DLD1 (cell line): ENCODE measurements at regions not wholly inside any gene's neighbourhood (a gene's known extent, or its start where the extent isn't known, plus 50 kb on each side); places are given as distances from the start of the nearest gene placed in this dataset.
"Not testable (repeated sequence)": the region's sequence is repeated elsewhere in the genome, so short reads cannot be mapped to it uniquely, and the experiment has no call there.

ENCODE experiments used
- in situ Hi-C: cut with HindIII; loops from 2 replicates; pipeline ENCODE4 v1.10.0; 2017; ENCODE audit warnings: low sequenced_read_pairs

- in situ Hi-C loops = no loop called here
Observed at GRCh38 chr5:91315701-91316100, 67.4 kb downstream of the ARRDC3 start.

DNA sequence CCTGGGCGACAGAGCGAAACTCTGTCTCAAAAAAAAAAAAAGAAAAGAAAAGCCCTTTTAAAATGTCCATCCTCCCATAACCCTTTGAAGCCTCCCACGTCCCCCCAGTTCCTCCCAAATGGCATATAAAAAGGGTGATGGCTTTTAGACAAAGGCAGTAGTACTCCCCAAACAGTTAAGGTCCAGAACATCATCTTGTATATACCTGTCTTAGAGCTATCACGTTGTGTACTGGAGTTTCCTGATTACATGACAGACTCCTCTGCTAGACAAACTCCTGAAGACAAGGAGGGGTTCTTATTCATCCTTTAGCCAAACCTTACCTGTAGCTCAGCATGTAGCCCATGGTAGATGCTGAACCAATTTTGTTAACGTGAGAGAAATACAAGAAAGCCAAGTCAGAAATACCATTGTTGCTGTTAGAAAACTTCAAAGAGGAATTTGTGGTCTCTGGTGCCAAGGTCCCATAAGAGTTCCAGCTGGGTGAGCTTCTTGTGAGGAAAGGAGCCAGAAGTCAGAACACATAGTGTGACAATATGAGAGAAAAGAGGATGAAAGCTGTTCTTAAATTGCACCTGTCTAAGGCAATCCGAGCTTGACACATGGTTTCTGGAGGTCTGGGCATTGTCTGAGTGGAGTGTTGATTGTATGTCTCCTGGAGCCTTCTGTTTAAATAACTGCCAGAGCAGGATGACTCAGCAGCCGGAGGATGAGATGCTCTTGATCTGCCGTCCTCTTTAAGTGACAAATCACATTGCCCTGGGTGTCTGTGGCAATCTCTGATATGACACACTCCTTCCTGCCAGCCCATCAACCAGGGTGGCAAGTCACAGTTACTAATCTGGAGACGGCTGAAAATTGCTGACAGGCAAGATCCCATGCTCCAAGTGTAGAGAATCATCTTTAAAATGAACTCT is 69.1 kb downstream of the ARRDC3 start:
- in situ Hi-C loops = no loop called here

DNA sequence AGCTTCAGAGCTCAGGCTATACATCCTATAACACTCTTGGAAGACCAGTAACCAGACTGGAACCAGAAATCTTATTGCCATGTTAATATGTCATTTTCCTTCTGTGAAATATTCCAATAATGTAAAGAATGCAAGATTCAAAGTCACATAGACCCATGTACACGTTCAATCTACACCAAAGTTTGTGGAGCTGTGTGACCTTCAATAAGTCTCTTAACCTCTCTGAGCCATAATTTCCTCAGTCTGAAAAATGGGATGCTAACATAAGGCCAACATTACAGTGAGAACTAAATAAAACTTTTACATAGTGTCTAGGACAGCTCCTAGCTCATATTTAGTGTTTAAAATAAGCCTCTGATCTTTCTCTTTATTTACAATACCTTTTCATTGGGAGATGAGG is 70.4 kb downstream of the ARRDC3 start:
- in situ Hi-C loops = no loop called here

DNA sequence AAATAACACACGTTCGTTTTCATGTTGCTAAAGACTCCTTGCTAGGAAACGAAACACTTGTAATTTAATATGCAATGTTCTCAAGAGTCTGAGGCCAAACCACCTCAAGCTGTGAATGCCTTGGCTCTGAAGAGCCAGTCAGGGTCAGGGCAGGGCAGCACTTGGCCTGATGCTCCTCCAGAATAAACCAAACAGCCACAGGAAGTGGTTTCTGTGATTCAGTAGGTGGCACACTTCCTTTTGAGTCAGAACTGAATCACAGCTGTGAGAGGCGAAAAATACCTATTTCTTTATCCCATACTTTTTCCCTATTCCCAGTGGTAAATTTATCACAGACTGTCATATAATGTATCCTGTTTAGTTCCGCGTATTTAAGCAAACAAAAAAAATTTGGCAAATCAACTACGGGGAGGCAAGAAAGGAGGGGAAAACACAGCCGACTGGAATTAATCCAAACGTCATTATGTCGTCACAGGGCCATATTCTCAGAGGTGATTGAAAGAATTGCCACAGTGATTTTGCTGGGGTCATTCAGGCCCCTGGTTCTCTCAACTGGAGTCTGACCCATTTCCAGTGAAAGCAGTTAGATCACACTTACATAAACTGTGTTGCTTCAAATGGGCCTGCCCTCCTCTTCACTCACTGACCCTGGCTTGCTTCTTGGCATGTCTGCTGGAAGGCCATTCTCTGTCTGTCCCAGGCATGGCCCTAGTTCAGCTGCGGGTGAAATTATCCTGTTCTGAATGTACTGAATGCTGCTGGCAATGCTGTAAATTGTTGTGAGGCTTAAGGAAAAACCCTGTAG is 71.2 kb downstream of the ARRDC3 start:
- in situ Hi-C loops = no loop called here

DNA sequence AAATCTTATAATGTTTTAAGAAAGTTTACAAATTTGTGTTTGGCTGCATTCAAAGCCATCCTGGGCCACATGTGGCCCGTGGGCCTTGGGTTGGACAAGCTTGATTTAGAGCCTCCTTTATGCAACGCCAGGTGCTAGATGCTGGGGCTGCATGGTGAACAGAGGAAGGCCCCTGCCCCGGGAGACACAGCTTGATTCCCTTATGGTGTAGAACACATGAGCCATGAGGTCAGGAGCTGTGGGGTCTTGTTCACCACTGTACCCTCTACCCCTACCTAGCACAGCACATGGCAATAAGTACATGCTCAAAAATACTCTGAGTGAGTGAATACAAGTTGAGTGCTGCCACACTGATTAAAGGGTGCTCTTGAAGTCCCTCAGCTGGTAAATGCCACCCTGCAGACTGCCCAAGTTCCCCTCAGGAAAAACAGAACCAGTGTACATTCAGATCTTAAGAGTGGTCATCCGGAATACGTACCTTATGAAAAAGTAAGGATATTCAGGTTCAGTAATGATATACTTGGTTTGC is 71.9 kb downstream of the ARRDC3 start:
- in situ Hi-C loops = no loop called here

GRCh38 chr5:91308157-91308556 is 75.0 kb downstream of the ARRDC3 start:
- in situ Hi-C loops = not testable (repeated sequence)

- in situ Hi-C loops = no loop called here
Observed at GRCh38 chr5:91307048-91307447, 76.1 kb downstream of the ARRDC3 start.

DNA sequence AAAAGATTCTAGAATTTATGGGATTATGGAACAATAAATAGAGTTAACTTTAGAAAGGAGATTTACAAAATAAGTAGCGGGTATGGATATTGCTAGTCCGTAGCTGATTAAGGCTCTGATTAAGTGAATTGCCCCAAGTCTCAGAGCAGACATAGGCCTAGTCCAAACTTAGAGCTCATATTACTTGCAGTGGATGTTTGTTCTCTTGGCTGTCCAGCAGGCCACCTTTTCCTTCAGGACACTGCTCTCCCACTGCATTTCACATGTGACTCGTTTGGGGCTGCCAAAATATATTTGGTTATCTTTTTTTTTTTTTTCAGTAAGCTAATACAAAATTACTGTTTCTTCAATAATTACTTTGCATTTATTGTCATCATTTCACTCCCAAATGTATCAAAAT is 76.6 kb downstream of the ARRDC3 start:
- in situ Hi-C loops = no loop called here

DNA sequence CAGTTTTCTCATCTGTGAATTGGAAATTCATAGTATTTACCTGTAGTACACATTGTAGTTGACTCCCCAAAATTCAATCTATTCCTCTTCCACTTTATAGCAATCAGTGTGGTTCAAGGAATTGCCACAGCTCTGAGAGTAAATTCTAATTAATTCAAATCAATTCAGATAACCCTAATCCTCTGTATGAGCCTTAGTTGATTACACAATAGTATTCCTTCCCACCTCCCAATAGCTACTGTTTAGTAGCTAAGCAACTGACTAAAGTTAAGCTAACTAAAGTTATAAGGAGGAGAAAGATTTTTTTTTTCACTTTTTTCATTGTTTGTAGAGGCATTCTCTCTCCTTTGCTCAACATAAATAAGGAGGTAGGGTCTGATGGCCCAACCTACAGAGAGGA is 77.5 kb downstream of the ARRDC3 start:
- in situ Hi-C loops = no loop called here

DNA sequence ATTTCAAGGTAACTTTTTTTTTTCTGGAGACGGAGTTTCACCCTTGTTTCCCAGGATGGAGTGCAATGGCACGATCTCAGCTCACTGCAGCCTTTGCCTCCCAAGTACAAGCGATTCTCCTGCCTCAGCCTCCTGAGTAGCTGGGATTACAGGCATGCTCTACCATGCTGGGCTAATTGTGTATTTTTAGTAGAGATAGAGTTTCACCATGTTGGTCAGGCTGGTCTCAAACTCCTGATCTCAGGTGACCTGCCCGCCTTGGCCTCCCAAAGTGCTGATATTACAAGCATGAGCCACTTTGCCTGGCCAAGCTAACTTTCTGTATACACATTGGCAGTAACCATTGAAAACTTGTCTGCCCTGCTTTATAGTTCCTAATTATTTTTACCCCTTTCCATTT is 79.1 kb downstream of the ARRDC3 start:
- in situ Hi-C loops = not testable (repeated sequence)

DNA sequence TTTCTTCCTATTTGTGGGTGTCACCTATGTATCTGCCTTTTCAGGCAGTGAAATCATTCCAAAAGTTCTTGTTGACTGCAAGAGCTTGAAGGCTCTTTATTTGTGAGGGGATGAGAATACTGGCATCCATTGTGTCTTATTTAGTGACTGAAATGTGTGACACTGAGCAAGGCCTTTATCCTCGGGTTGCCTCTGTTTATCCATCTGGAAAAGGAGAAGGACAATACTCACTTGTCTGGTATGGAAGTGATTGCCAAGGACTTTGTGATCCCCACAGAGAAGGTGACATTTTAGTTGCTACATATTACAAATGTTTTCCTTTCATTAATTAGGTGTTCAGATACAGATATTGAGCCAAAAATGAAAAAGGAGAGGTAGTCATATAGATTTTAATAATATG is 80.2 kb downstream of the ARRDC3 start:
- in situ Hi-C loops = no loop called here

DNA sequence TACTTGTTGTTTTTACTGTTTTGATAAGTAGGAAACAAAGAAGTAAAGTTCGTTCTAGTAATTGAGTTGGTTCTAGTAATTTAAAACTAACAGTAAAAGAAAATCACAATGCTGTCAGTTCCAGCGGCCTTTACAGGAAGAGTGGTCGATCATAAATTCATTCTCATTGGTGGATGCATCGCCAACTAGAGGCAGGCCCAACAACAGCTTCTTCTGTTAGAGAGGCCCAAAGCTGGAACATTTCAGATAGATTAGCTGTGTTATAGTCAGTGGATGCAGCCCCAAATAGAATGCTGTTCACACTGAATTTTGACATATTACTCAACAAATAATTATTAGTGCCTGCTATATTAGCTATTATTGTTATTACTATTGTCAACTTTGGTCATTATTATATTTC is 80.8 kb downstream of the ARRDC3 start:
- in situ Hi-C loops = no loop called here

GRCh38 chr5:91301106-91301846 is 81.8 kb downstream of the ARRDC3 start:
- in situ Hi-C loops = no loop called here

- in situ Hi-C loops = no loop called here
Observed at GRCh38 chr5:91297994-91298393, 85.1 kb downstream of the ARRDC3 start.

DNA sequence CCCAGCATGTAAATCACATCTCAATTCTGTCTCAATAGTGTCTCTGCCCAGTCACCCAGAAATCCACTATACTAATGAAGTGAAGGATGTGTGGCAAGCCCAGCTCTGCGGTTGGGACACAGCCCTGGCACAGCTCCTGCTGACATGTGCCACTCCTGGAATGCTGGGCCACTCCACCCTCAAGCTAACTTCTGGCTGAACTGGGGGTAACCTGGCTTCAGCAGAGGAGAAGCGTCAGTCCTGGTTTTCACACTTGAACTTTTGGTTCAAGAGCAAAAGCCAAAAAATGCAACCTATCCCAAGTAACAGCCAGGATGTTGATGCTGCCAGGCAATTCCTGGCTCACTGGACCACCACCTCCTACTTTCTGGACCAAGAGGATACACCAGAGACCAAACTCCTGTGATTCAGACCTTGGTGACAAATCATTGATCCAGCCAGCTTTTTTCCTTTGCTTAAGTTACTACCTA is 86.4 kb downstream of the ARRDC3 start:
- in situ Hi-C loops = no loop called here

DNA sequence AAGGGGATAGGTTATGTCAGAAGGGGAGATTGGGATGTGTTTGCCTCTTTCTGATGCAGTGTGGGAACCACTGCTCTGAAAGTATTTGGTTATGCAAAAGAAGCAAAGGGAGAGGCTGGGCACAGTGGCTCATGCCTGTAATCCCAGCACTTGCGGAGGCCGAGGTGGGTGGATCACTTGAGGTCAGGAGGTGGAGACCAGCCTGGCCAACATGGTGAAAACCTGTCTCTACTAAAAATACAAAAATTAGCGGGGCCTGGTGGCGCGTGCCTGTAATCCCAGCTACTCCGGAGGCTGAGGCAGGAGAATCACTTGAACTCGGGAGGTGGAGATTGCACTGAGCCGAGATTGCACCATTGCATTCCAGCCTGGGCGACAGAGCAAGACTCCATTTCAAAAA is 87.0 kb downstream of the ARRDC3 start:
- in situ Hi-C loops = not testable (repeated sequence)

DNA sequence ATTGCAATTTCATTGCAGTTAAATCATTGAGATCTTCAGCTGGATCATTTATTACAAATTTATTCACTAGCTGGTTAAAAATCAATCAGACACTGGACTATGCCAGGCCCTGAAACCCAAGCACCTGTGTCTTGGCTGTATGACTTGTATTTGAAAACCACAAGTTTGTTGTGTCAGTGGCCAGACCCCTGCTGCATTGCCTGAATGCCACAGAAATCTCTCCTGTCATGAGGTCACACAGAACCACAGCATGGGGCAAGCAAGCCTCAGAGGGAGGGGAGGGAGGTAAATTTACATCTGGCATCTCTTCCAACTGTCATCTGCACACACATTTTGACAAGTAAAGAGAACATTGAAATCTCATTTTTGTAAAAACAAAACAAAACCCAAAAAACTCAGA is 90.0 kb downstream of the ARRDC3 start:
- in situ Hi-C loops = no loop called here

DNA sequence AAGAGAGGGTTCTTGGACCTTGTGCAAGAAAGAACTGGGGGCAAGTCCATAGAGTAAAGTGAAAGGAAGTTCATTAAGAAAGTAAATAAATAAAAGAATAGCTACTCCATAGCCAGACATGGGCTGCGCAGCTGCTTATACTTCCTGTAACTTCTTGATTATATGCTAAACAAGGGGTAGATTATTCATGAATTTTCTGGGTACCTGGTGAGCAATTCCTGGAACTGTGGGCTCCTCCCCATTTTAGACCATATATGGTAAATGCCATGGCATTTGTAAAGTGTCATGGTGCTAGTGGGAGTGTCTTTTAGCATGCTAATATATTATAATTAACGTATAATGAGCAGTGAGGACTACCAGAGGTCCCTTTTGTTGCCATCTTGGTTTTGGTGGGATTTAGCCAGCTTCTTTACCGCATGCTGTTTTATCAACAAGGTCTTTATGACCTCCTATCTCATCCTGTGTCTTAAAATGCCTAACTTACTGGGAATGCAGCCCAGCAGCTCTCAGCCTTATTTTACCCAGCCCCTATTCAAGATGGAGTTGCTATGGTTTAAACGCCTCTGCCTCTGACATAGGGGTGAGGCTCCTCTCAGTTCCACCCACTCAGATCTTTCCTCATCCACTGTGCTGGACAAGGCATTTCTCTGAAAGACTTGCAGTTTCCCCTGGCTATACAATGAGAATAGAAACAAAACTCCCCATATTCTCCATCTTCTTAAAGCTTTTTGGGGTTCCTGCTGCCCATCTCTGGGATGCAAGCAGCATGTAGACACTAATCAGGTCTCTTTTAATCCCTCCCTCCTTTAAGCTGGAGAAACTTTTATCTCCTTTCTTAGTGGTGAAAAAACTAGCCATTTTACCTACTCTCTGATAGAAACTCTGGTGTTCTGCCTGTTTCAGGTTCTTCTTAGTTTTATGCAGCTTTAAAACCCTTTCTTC is 91.2 kb downstream of the ARRDC3 start:
- in situ Hi-C loops = no loop called here

DNA sequence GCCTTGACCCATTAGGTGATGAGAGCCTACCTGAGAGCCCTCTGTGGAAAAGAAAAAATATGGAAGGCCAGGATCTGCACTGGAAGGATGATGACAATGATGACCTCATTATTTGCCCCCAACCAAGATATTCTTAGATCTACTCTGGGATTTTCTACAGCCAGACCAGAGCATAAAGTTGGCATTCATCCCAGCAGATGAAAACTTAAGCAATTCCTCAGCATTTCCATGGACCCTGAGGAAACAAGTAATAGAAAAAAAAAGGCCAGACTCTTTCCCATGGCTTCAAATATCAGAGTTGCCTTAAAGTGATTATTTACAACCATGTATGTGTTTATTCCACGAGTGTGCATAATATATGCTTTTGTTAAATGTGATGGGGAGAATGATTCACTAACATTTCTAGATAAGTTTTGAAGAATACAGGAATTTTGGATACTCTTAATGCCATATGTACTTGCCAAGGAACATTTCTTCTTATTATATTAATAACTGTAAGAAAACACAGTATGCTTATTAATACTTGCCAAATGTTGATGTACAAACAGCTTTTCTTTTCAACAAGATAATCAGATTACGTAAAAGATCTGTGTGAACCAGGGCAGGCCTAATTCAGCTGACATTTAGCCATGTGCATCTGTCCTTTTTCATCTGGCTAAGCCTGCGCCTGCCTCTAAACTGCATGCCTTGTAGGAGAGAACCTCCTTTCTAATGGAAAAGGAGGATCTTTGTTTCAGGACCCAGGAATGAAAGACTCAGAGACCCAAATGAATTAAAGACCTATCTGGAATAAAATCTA is 94.8 kb downstream of the ARRDC3 start:
- in situ Hi-C loops = no loop called here
